MCF 10A (cell line): ENCODE measurements at regions not wholly inside any gene's neighbourhood (a gene's known extent, or its start where the extent isn't known, plus 50 kb on each side); places are given as distances from the start of the nearest gene placed in this dataset.

Source experiments
- BruUV-seq: library from RNA; stranded (reverse); fragments of 400-500 nt; replicated peaks from 2 replicates; lab custom pipeline; 2021; lab: Mats Ljungman, UMichigan
- CTCF ChIA-PET: fragments of 300-600 bp; sonication (Branson Sonifier 250); formaldehyde crosslinking; extraction: SDS; loops from one replicate; lab custom pipeline; 2021; ENCODE audit warnings: antibody characterized with exemption, inconsistent platforms; lab: Yijun Ruan, JAX
- POLR2A ChIA-PET: fragments of 300-600, 350-650 bp; sonication (Branson Sonifier 250); formaldehyde crosslinking; extraction: SDS; loops from one replicate; lab custom pipeline; 2020; ENCODE audit warnings: antibody characterized with exemption, inconsistent platforms; lab: Yijun Ruan, JAX
- DNase-seq: peaks from one replicate; pipeline ENCODE4 v3.0.0-alpha.2; 2018; ENCODE audit not compliant: unreplicated experiment
- H3K27ac Mint-ChIP-seq: one replicate; pipeline ENCODE4 v1.8.0; 2022; ENCODE audit warnings: mild to moderate bottlenecking, low read depth, mixed read lengths; ENCODE audit not compliant: unreplicated experiment
- H3K27me3 Mint-ChIP-seq: one replicate; pipeline ENCODE4 v1.8.0; 2022; ENCODE audit warnings: mixed read lengths; ENCODE audit not compliant: insufficient read depth, unreplicated experiment
- H3K36me3 Mint-ChIP-seq: one replicate; pipeline ENCODE4 v1.8.0; 2022; ENCODE audit warnings: mild to moderate bottlenecking, moderate library complexity, mixed read lengths; ENCODE audit not compliant: insufficient read depth, unreplicated experiment
- H3K4me1 Mint-ChIP-seq: one replicate; pipeline ENCODE4 v1.8.0; 2022; ENCODE audit warnings: mixed read lengths; ENCODE audit not compliant: insufficient read depth, unreplicated experiment
- H3K4me3 Mint-ChIP-seq: one replicate; pipeline ENCODE4 v1.8.0; 2022; ENCODE audit warnings: mild to moderate bottlenecking, moderate library complexity, mixed read lengths; ENCODE audit not compliant: unreplicated experiment
- H3K9me3 Mint-ChIP-seq: one replicate; pipeline ENCODE4 v1.8.0; 2022; ENCODE audit warnings: mixed read lengths; ENCODE audit not compliant: unreplicated experiment
- intact Hi-C: fragments of 100-400 bp; cut with micrococcal nuclease; formaldehyde crosslinking; loops from 2 replicates; pipeline ENCODE4 v1.14.1; 2022
- TF ChIP-seq, protein P1 (sequence below): fragments of 200-600 bp; IDR thresholded peaks from one replicate; pipeline ENCODE4 v1.8.0; 2022; ENCODE audit warnings: antibody characterized with exemption, mild to moderate bottlenecking; ENCODE audit not compliant: unreplicated experiment

DNA sequence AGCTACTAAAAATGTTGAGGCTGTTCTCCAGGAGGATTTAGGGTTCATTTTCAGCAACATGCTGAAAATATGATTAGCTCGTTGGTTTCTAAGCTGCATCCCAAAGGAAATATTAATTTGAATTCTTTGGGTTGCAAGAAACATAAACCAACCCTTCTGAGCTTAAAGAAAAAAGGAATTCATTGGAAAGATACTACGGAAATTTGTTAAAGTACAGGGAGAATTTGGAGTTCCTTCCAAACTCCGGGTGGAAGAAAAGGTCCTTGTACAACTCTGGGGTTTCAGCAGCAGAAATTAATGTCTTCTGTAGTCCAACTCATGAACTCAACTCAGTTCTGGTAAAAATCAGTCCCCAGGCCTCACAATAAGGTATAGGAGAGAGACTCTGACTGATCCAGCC, 712.9 kb downstream of the UTRN start:
- Mint-ChIP-seq H3K4me3 (no peak overlapping the region), H3K9me3 (no peaks in the 10 kb centered on the region), H3K27me3 (no peaks in the 10 kb centered on the region), H3K36me3 (no peaks in the 10 kb centered on the region), H3K27ac (no peak overlapping the region), H3K4me1 (no peaks in the 10 kb centered on the region)
- TF ChIP-seq, protein P1, sequence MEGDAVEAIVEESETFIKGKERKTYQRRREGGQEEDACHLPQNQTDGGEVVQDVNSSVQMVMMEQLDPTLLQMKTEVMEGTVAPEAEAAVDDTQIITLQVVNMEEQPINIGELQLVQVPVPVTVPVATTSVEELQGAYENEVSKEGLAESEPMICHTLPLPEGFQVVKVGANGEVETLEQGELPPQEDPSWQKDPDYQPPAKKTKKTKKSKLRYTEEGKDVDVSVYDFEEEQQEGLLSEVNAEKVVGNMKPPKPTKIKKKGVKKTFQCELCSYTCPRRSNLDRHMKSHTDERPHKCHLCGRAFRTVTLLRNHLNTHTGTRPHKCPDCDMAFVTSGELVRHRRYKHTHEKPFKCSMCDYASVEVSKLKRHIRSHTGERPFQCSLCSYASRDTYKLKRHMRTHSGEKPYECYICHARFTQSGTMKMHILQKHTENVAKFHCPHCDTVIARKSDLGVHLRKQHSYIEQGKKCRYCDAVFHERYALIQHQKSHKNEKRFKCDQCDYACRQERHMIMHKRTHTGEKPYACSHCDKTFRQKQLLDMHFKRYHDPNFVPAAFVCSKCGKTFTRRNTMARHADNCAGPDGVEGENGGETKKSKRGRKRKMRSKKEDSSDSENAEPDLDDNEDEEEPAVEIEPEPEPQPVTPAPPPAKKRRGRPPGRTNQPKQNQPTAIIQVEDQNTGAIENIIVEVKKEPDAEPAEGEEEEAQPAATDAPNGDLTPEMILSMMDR = no peak
- intact Hi-C loops = no loop called here
- DNase-seq = no peak
- ChIA-PET CTCF (interaction anchor here (1.5 kb wide), 1 partner anchor 397 kb away, joined by 4 read pairs; no protein-coding TSS in a partner anchor), POLR2A (interaction anchor here (0.6 to 1.3 kb wide), 2 partner anchors 11 to 247 kb away, joined by 3 to 4 read pairs; no protein-coding TSS in a partner anchor)
- no TSS peak for BruUV-seq

DNA sequence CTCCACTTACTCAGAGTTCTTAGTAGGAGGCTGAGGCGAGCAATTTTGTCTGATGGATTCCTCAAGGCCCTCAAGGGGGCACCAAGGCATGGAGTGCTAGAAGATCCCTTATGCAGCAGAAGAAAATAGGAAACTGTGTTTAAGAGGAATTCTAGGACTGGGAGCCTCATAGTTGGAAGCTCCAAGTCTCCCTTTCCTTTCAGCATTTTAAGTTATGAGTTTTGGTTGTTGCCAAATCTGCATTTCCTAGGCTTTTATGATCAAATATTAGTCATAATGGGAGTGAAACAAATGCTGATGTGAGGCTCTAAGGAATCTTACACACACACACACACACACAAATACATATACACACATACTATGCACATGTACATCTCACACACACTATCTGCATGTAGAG, 714.0 kb downstream of the UTRN start:
- Mint-ChIP-seq H3K27ac (no peak overlapping the region), H3K9me3 (no peaks in the 10 kb centered on the region), H3K27me3 (no peaks in the 10 kb centered on the region), H3K4me3 (no peak overlapping the region), H3K4me1 (no peaks in the 10 kb centered on the region), H3K36me3 (no peaks in the 10 kb centered on the region)
- ChIA-PET CTCF (no interaction called here), POLR2A (interaction anchor here (1.3 kb wide), 1 partner anchor 10 kb away, joined by 4 read pairs; no protein-coding TSS in a partner anchor)
- no peak for DNase-seq
- intact Hi-C loops = no loop called here
- TF ChIP-seq, protein P1 = no peak
- BruUV-seq = no TSS peak

DNA sequence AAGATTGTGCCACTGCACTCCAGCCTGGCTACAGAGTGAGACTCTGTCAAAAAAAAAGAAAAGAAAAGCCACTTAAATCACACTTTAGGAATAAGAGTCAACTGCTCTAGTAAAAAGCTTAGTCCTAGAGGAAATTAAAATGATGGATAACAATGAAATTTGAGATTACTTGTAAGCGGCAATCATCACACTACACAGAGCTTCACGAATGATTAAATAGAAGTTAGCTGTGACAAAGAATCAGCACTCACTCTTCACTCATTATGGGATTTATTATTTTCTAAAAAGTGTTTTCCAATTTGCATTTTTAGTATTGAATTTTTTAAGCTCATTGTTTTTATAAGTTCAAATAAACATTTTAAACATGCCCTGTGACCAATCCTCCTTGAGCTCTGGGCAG, 718.0 kb downstream of the UTRN start:
- Mint-ChIP-seq H3K4me1 (no peaks in the 10 kb centered on the region), H3K36me3 (no peaks in the 10 kb centered on the region), H3K4me3 (no peak overlapping the region), H3K27me3 (peaks cover 13% of the 10 kb centered on the region), H3K9me3 (no peaks in the 10 kb centered on the region), H3K27ac (no peak overlapping the region)
- ChIA-PET POLR2A (interaction anchor here (0.6 to 2.3 kb wide), 2 partner anchors 11 to 273 kb away, joined by 3 to 9 read pairs; no protein-coding TSS in a partner anchor), CTCF (interaction anchor here (0.6 kb wide), 1 partner anchor 217 kb away, joined by 3 read pairs; no protein-coding TSS in a partner anchor)
- no peak for DNase-seq
- intact Hi-C loops = no loop called here
- no TSS peak for BruUV-seq
- TF ChIP-seq, protein P1 = no peak

DNA sequence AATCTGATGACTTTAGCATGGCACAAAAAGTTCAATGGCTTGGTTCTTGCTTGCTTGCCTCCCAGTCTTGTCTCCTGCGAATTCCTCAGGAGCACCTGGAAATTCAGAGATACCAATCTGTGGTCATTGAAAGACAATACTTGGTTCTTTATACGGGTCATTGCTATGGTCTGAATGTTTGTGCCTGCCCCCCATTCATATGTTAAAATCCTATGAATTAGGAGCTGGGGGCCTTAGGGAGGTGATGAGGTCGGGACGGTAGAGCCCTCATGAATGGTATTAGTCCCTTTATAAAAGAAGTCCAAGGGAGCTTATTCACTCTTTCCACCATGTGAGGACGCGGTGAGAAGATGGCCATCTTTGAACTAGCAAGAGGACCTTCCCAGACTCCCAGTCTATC, 721.8 kb downstream of the UTRN start:
- Mint-ChIP-seq H3K27ac (no peak overlapping the region), H3K9me3 (no peaks in the 10 kb centered on the region), H3K4me1 (no peaks in the 10 kb centered on the region), H3K27me3 (peaks cover 13% of the 10 kb centered on the region), H3K4me3 (no peak overlapping the region), H3K36me3 (no peaks in the 10 kb centered on the region)
- intact Hi-C loops = no loop called here
- CTCF ChIA-PET = interaction anchor here (1.0 kb wide), 1 partner anchor 697 kb away, joined by 3 read pairs; no protein-coding TSS in a partner anchor
- no peak for DNase-seq
- TF ChIP-seq, protein P1 = no peak
- no TSS peak for BruUV-seq
- POLR2A ChIA-PET = no interaction called here
